Putamen (tissue), 1 donor: ENCODE measurements at regions not wholly inside any gene's neighbourhood (a gene's known extent, or its start where the extent isn't known, plus 50 kb on each side); places are given as distances from the start of the nearest gene placed in this dataset.
"Not testable (repeated sequence)": the region's sequence is repeated elsewhere in the genome, so short reads cannot be mapped to it uniquely, and the experiment has no call there.

Source experiments
- DNase-seq: peaks from one replicate; pipeline ENCODE4 v3.0.0-alpha.2; 2016; ENCODE audit warnings: low spot score

DNA sequence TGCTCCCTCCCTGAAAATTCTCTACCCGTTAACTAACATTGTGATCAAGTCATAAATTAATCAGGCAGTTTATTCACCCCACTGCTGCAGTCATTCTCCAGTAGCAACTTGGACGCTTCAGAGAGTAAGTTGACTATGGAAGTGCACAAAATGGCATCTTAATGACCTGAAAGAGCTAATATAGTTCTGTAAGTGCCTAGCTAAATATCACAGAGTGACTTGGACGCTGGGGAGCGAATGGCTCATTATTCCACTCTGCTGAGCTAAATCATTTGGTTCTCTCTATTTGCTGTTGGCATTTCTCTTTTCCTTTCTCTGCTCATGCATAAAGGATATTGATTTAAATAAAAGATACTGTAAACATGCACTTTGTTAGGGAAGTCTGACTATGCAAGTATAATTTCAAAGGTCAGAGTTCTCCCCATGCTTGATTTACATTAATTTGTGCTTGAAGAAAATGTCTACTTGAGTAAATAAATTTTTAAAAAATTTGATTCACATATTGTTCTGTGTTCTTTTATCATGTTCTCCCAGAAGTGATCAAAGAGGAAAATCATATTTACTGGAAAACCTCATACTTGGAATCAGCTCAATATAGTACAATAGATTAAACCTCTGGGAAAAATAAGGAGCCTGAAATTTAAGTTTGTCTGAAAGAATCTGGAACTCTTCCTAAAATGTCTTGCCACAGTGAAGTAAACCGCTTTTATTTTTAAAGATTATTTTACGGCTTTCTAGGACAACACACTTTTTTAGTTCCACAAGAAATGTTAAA is 169.5 kb upstream of the HAPLN1 start:
- DNase-seq = no peak

DNA sequence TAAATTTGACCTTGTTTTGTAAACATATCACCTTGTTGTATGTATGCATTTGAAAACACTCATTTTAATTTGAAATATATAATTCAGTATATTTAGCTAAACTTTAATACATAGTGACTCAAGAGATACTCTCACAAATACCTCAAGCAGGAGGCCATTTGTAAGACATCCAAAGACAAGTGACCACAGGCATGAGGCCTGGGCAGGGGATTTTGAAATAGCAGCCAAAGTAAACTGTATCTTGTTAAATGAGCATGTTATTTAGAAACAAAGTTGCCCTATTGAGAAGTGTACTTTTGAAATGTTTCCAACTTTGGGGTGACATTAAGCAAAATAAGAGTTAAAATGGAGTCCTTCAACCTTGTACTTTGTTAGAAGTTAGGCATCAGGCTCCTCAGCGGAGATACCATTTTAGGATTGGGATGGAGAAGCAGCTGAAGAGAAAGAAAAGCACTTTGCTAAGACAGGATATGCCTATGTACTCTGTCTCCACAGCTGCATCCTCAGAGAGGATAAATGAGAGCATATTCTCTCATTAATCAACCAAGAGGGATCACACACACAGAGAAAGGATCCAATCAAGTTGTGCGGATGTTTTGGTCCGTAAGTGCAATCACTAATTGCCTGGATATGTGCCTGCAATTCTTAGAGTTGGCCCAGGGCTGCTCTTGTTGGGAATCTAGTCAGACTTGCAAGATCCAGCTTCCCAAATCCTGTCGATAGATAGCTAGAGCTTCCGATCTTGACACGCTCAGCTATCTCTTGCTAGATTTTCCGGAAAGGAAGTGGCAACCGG is 157.5 kb upstream of the HAPLN1 start:
- DNase-seq = no peak

DNA sequence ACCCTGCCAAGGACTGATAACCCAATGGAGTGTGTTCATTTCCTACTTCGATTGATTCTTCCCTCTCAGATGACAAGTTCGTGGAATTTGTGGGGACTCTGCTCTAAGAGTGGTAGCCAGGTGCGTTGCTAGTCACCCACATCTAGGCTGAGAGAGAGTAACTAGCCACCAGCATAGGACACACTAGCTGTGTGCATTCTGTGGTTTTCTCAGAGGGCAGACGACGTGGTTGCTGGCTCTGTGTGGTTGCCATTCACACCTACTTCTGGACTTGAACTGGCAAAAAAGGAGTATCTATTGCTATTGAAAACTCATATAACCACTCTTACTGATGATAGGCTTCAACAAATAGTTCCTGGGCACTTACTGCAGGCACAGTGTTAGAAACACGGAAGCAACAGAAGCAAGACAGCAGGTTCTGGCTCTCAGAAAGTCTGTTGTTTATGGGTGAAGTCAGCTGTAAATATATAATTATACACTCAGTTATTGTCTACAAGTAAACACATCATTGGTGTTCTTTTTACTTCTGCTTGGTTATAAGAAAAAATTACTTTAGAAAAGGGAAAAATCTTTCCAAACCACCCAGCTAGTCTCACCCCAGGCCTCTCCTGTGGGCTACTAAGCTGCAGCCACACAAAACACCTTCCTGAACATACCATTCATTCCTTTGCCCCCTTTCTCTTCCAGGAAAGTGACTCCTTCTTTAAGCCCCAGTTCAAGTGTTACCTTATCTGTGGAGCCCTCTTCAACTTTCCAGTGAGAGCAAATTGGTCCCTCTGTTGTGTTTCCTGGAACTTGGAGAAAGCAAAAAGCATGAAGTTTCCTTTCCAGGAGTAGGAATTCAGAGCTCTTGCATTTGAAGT is 151.1 kb upstream of the HAPLN1 start:
- DNase-seq = no peak

DNA sequence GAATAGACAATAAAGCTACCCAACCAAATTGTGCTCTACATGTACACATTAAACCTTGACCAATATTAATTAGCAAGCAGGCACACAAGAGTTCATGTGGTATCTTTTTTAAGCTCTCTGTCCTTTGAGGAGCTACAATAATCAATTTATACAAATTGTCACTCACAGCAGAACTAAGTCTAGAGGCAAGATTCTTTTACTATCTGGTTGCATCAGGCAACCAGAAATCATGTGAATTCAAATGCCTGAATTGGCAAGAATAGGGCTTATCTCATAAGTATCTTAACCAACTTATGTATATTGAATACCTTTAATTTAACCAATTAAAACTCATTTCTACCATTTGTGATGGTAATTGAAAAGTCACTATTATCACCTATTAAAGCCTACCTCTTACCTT is 145.5 kb upstream of the HAPLN1 start:
- DNase-seq = no peak

DNA sequence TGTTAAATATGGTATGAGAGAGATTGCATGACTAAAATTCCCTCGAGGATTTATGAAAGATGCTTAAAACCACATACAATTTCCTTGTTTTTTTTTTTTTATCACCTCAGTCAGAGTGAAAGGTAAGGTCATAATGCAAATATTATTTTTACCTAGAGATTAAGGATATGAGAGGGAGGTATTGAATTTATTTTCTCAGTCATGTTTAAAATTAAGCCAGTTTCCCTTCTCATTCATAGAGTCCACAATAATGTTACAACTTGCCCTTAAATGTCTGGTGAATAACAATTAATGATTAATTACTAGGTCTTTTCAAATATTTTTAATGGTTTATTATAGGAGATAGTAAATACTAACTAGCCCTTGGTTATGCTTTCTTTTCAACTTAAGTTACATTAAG is 144.9 kb upstream of the HAPLN1 start:
- no peak for DNase-seq

DNA sequence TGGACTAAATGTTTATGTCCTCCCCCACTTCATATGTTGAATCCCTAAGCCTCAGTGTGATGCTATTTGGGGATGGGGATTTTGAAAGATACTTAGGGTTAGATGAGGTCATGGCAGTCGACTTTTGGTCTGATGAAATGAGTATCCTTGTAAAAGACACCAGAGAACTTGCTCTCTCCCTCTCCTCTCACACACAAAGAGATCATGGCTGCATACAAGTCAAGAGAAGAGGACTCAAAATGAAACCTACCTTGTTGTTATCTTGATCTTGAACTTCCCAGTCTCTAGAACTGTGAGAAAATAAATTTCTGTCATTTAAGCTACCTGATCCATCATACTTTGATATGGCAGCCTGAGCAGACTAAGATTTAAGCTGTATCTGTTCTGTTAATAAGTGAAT is 144.0 kb upstream of the HAPLN1 start:
- DNase-seq = no peak

DNA sequence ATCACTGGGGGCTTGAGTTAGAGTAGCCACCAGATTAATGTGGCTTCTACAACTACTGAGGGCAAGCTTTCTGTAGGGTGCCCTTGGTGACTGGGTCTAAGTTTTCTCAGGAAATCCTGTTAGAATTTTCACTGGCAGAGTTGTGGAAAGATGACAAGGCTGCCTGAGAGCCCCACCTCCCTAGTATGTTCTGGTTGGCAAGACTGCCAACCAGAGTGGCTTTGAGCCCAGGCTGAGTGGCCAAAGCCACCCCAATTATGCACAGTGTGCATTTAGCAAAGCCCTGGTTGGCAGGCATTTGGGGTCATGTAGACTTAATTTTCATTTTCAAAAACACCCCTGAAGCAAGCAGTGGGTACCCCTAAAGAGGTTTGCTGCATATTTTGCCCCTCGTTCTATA is 136.7 kb upstream of the HAPLN1 start:
- DNase-seq = peak; percentile 2

DNA sequence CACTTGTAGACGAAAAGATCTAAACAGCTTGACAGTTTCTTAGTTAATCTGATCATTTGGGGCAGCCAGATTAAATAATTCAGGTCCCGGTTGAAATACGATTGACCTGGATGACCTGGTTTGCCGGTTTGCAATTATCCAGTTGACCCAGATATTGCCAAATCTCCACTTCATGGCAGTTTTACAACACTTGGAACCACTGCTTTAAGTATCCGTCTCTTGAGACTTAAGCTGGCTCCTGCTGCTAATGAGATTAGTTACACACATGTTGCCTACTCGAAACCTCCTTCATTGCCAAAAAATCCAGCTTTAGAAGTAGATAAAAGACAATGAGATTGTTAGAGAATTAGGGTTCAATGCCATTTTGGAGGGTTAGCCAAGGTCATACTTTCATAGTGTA is 136.2 kb upstream of the HAPLN1 start:
- DNase-seq = no peak

DNA sequence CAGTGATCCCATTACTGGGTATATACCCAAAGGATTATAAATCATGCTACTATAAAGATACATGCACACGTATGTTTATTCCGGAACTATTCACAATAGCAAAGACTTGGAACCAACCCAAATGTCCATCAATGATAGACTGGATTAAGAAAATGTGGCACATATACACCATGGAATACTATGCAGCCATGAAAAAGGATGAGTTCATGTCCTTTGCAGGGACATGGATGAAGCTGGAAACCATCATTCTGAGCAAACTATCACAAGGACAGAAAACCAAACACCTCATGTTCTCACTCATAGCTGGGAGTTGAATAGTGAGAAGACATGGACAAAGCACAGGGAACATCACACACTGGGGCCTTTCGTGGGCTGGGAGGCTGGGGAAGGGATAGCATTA is 129.8 kb upstream of the HAPLN1 start:
- not testable (repeated sequence) for DNase-seq

DNA sequence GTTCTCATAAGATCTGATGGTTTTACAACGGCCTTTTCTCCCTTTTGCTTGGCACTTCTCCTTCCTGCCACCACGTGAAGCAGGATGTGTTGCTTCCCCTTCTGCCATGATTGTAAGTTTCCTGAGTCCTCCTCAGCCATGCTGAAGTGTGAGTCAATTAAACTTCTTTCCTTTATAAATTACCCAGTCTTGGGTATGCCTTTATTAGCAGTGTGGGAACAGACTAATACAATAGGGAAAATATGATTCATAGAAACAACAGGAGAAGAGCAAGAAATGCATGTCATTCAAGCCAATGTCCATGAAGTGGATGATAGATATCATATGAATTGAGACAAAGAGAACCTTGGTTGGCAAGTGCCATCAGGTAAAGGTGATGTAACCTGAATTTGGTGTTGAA is 128.3 kb upstream of the HAPLN1 start:
- no peak for DNase-seq

DNA sequence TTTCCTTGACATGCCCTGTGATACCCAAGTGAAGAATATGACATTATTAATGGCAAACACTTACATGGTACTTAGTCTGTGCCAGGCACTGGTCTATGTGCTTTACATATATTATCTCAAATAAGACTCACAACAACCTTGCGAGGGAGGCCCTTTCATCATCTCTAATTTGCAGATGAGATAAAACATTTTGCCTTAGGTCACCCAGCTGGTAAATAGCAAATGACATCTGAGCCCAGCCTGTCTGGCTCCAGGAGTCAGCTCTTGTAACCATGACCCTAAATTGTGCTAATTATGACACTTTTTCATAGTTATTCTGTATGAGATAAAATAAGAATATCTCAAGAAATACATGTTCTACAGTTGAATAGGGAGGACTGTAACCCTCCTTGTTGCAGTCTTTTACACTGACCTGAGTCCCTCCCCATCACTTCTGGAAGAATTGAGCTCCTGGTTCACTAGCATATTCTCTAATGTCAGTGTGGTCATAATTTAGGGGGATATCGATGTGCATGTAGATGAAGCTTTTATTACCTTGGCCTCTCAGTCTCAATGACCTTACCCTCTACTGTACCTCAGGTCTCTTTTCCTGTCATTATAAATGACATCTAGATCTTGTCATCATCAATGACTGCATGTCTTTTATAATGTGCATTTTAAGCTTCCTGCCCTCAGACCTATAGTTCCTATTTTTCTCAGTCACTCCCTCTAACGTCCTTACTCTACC is 126.1 kb upstream of the HAPLN1 start:
- no peak for DNase-seq

DNA sequence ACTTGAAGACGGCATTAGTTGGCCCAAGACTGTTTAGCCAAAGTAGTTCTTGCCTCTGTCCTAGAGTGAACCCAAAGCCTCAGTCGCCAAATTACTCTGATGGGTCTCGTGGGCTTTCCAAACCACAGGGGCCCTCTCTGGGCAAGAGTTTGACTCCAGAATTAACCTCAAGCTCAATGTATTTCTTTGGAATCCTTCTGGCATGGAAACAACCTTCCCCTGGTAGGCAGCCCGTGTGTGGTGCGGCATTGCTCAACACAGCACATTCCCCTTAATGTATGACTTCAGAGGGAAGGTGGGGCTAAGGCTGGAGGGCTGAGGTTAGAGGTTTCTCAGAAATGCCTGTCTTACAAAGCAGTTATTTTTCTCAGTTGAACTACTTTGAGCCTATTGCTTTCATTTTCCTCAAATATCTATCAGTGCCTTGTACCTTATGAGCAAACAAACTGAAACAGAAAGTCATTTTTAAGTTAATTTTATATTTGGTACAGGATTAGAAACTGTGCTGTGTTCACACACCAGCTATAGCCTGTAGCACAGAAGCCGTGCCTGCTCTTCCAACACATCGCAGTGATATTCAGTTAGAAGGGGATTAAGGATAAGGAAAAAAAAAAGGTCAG is 123.9 kb upstream of the HAPLN1 start:
- no peak for DNase-seq

DNA sequence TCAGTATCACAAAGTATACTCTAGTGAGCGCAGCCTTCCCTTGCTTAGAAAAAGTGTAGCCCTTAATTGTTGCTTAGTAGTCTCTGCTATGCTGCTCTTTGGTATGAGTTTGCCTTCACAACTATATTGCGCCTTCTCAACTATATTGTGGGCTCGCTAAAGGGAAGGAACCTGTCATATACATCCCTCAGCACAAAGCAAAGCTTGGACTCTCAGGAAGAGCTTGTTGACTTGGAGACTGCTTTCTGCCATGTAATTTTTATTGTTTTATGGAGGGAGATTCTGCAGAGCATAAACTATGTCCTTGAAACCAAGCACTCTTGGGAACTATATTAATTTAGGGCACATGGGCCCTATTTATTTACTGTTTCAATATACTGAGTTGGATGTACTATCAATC is 119.1 kb upstream of the HAPLN1 start:
- DNase-seq = no peak

DNA sequence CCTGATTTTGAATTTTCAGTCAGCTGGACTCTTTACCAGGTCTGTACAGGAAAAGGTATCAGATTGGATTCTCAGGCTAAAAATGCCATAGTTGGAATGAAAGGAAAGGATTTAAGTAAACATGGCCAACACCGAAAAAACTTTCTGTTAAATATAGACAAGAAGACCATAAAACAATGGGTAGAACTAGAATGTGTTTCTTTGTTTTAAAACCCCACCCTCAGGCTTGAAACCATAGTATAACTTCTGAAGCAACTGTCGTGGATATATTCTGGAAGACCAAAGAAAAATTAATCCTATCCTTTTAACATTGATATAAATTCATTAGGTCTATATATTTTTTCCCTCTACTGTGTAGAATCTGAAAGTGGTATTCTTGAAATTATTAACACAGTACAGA is 118.6 kb upstream of the HAPLN1 start:
- no peak for DNase-seq

DNA sequence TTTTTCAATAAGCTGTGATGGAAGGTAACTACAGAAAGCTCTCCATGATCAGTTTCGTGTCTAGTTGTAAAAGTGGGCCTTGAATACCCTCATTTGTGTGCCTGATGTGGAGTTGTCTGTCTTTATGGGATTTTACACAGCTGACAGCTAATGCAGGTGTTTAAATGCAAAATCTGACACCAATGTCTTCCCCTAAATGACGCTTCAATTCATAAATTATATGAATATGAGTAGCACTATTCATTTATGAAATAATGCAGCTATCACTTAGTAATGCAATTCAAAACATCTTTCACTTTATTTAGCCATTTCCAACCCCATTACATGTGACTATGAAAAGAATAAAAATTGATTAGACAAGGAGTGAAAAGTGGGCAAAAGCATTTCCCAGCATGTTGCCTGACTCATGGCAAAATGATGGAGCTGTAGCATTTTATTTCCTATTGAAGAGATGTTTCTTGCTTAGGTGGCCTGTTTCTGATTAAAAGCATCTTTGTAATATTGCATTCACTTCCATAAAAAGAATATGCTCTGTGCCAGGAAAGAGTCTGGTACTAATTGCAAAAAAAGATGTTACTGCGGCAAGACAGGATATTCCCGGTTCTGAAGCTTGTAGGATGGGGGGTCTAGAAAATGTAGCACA is 116.7 kb upstream of the HAPLN1 start:
- DNase-seq = no peak

DNA sequence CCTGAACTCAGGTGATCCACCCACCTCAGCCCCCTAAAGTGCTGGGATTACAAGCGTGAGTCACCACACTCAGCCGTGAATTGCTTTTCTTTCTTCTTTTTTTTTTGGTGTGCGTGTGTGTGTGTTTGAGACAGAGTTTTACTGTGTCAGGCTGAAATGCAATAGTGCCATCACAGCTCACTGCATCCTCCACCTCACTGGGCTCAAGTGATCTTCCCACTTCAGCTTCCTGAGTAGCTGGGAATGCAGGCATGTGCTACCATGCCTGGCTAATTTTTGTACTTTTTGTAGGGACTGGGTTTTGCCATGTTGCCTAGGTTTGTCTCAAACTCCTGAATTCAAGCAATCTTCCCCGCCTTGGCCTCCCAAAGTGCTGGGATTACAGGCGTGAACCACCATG is 113.7 kb upstream of the HAPLN1 start:
- DNase-seq = no peak

DNA sequence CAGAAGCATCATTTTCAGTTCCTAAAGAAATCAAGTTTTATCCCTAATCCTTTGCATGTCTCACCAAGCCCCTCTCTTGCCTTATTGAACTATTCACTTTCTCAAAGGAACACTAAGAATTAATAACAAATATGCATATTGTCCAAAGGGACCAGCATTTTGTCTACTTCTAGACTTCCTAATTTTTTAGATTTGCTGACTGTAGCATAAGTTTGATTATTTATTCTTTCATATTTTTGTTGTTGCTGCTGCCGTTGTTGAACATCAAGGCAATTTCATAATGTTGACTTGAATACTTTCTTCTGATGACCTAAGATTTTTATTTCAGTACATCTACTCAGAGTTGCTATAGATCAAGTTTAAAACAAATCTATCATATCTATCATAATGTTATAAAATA is 111.2 kb upstream of the HAPLN1 start:
- DNase-seq = no peak

DNA sequence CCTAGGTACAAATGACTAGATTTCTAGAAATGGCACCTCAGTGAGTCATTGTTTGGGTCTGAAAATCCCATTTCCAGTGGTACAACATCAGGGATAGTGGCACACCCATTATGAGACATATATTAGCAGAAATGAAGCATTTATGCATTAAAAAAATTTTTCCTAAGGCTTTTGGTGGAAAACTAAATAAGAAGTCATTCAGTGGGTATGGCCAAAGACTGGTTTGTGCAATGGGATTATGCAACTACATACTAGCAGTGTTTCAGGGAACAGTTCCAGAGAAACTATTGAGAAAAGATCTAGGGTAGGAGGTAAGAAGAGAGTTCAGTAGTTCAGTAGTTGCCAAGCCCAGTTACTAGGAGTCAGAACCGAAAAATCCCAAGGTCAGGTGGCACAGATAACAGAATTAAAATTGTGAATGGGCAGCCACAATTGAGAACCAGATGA is 106.5 kb upstream of the HAPLN1 start:
- DNase-seq = no peak

DNA sequence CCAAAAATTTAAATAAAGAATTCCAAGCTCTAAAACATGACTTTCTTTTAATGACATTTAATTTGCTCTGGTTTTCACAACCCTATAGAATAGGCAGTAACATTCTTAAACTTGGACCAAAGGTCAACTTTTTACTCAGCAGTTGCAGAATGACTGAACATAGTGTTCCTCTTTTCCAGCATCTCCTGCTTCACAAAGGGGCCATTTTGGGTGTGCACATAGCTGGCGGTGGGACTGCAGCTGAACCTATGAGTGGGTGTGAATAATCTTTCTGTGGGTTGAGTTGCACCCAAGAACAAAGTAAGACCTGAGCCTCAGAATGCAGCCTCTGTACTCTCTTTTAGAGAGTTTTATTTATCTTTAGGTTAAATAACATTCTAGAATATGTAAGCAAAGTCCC is 96.9 kb upstream of the HAPLN1 start:
- no peak for DNase-seq

DNA sequence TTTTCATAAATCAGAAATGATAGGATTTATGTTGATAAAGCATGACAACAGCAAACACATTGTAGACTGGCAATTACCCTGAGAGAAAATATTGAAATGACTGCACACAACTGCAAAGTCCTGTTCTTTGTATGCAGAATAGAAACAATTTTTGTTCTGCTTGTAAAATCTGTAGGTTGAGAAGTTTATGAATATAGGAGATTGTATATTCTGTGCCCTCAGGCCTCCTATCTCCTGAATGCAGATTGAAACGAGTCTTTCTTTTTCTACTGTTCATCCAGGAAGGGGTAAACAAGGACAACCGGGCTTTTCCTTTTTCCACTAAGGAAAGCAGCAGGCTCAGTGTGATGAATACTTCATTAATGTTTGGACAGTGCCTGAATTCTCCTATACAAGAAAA is 95.0 kb upstream of the HAPLN1 start:
- no peak for DNase-seq

DNA sequence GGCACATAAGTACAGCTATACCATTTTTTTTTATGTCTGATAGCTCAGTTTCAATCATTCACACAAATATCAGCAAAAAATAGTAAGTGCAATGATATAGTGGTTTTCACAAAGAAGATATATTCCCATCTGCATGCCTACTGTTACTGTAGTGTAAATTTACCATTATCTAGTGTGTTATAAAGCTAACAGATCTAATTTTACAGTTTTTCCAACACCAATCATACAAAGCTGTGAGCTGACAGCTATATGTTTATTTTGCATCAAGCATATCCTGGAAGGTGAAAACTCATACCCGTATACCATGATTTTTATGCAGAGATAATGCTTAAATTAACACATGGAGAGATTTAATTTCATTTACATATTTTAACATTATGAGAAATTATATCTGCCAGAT is 89.9 kb upstream of the HAPLN1 start:
- DNase-seq = no peak
